ENCODE measurements at regions not wholly inside any gene's neighbourhood (a gene's known extent, or its start where the extent isn't known, plus 50 kb on each side); places are given as distances from the start of the nearest gene placed in this dataset.
A peak's percentile ranks its signal among the peaks of the same experiment; 100 is the strongest.
"Not testable (repeated sequence)": the region's sequence is repeated elsewhere in the genome, so short reads cannot be mapped to it uniquely, and the experiment has no call there.

DNA sequence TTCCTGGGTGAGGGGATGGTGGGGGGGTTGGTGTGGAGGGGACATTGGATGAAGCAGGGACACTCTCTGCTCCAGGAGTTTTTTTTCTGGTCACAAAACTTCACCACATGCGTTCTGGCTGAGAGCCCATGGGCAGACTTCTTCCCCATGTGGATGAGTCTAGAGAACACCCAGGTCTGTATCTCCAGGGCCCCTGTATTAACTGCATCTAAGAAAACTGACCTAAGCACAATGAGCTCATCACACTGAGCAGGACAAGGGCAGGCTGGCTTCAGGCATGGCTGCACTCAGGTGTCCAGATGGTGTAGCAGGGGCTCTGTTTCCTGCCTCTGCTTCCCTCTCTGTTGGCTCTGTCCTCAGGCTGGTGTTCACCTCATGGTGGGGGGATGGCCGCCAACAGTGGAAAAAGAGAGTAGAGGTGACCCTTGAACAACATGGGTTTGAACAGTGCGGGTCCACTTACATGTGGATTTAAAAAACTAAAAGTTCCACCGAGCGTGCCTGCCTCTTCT lies 85.3 kb upstream of the STC2 start:
- DNase-seq, result no peak

DNA sequence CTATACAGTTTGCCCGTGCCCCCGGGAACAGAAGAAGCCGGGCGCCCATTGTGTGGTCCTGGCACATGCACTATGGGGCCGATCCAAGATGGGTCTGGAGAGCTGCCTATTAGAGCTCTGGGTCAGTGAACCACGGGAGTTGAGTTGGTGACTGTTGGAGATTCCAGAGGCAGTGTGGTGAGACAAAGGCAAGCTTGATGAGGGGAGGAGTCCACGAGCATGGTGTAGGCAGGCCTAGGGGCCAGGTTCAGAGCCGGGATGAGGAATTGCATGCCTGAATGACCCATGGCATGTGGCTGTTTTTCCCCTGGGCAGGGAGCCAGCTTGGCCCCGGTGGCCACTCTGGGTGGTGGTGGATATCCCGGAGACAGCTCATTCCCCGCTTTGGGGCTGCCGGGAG lies 84.4 kb upstream of the STC2 start:
- no peak for DNase-seq

DNA sequence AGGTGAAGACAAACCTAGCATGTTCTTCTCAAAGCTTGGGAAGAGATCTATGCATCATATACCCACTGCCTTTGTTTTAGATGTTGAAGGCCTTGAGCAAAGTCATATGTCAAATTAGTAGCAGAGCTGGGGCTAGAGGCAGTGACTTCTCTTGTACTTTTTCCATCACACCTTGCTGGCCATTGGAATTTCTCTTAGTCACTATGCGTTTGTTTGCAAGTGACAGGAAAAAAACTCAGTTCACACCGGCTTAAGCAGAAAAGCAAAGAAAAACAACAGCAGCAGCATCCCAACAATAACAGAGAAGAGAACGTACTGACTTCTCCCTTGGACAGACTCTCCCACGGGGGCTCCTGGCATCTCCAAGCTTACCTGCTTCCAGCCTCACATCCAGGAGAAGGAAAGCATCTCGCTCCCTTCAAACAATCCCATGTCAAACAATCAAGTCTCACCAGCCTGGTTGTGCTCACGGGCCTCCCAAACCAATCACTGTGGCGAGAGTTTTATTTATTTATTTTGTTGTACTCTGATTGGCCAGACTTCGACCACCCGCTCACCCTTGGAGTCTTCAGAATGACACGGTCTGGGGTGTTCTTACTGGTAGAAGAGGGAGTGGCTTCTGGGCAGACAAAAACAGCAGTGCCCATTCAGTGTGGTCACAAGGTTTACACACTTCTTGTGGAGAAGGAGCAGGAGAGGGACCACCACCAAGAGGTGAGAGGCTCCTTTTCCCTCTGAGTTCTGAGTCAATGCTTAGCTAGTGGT lies 83.8 kb upstream of the STC2 start:
- DNase-seq, result no peak

DNA sequence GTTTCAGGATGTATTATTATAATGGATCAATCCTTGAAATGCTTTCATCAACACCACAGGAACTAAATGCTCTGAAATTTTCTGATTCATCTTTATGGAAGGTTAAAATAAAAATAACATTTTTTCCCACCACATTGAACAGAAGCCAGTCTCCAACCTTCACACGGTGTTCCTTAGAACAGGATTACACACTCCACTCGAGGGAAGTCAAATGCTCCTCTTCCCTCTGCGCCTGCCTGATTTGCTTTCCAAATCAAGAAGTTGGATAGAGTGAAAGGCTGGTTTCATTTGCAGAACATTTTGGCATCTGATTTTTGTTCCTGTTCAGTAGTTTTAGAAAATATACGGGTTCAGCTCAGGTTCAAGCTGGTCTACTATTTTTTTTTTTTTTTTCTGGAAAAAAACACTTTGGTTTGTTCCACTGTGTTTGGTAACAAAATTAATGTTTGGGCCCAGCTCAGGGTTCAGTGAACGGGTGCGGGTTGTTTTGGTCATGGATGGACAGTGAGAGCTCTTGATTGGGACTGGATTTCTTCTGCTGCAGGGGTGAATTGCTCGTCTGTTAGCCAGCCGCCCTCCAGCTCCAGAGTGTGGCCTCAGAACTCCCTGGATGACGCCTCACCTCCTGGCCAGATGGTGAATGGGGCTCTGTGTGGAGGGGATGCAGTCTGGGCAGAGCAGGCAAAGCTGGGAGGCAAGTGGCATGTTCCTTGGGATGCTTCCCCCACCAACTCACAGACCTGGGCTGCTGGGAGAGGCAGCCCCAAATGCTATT lies 82.4 kb upstream of the STC2 start:
- no peak for DNase-seq

DNA sequence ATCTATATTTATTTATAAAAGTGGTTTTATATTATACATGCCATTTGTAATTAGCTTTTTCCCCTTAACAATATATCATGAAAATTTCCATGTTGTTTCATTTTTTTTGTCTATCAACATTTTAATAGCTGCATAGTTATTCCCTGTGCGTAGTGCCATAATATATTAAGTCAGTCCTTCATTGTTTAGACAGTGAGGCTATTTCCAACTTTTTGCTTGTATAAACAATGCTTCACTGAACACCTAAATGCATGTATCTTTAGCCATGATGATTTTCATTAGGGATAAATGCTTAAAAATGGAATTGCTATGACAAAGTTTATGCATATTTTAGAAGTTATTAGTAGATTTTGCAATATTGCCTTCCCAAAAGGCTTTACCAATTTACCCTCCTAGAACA lies 80.7 kb upstream of the STC2 start:
- no peak for DNase-seq

DNA sequence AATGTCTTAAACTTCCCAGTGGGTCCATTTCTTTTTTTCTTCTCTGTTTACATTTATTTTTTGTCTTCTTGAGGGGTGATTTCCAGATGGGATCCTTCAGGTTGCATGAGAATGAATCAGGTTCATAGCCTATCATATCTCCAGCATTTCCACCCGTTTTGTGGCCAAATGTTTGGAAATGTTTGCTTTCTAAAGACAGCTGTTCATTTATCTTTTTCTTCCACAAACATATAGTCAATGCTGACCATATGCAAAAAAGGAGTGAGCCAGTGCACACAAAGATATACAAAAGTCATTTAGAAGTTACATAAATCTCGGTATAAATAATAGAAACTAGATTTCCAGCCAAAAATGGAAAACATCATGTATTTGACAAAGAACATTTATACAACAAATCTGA lies 71.6 kb upstream of the STC2 start:
- no peak for DNase-seq

DNA sequence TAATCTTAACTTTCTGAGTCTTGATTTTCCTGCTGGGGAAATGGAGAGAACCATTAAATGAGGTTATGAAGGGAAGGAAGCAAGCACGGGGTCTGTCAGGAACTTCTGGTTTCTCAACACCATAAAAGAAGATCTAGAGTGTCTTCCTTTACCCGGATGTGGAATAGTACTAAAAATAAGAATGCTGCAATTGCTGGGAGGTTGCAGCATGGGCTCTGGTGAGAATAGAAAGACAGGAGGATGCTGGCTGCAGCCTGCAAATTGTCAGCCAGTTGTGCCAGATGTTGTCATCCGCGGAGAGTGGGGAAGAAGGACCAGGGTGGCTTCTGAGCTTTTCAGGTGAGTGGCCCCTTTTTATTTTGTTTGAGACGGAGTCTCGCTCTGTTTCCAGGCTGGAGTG lies 69.3 kb upstream of the STC2 start:
- DNase-seq, result no peak

DNA sequence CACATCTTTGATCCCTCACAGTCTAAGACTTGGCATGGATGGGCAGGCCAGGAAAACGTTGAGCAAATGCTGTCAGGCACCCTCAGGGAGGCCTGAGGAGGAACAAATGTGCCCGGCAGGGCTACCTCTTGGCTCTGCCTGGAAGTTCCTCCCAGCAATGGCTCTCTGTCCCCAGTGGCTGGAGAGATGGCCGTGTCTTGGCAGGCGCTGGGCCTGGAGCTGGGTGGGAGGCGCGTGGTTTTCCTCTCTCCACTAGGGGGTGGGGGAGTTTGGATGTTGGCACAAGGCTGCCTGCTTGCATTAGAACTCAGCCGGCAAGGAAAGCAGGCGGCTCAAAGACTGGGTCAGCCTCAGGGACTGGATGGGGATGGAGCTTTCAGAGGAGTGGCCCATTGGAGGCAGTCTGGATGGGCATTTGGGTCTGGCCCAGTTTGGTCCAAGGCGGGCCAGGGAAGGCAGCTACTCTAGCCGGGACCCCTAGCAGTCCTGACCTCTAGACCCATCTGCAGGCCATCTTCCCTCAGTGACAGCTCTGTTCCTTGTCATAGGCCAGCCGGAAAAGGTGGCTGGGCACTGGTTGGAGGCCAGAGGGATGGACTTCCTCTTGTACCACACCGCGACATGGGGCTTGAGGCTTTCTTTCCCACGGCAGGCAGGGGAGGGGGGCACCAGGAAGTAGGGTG lies 68.2 kb upstream of the STC2 start:
- DNase-seq, result peak; percentile 2

DNA sequence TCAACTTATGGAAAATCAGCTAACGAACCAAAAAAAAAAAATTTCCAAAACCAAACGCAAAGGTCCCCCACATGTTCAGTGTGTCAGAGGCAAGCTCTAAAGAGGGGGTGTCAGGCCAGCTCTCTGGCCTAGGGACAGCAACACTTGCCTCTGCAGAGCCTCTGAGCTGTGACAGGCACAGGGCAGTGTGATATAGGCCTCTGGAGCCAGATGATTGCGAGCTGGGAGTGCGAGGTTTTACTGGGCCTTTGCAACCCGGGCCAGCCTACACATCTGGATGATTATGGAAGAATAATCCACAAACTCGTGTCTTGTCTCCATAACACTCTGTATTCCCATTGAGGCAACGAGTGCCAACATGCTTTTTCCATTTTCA lies 67.7 kb upstream of the STC2 start:
- no peak for DNase-seq

DNA sequence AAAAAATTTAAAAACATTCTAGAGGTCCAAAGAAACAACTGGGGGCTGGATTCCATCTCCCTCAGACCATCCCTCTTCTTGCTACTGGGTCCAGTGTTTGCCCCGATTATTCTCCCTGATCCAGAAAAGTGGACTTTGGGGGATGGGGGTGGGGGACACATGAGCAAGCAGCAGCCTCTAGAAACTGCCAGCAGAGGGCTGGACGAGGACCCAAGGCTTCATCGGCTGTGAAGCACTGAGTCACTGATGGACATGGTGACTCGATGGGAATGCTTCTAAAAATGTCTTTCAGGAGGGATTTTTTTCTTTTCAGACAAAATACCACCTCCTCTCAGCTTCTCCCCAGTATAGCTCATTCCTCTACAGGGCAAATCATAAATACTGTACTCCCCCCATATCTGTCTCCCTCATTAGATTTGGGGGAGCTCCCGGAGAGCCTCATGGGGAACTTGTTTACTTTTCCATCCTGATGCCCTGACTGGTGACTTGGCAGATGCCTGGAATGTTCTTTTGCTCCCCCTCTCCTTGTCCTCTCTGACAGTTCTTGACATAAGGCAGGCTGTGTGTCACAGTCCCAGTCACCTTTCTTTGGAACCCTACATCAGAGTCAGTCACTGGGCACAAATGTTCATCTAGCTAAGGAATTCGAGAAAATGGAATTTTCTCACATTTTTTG lies 67.2 kb upstream of the STC2 start:
- peak; percentile 80 for DNase-seq

DNA sequence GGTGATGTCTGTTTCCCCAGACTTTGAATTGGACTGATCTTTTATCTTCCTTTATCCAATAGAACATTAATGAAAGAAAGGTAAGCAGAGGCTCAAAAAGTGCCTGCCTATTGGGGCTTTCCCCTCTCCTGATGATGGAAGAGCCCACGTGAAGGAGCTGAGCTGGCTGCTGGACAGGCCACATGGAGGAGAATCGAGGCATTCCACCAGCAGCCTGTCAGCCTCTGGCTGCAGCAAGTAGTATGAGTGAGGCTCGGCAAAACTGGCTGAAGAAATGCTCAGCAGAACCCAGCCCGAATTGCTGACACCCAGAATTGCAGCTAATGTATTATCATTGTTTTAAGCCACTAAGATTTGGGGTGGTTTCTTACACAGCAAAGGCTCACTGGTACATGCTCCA lies 66.5 kb upstream of the STC2 start:
- no peak for DNase-seq

DNA sequence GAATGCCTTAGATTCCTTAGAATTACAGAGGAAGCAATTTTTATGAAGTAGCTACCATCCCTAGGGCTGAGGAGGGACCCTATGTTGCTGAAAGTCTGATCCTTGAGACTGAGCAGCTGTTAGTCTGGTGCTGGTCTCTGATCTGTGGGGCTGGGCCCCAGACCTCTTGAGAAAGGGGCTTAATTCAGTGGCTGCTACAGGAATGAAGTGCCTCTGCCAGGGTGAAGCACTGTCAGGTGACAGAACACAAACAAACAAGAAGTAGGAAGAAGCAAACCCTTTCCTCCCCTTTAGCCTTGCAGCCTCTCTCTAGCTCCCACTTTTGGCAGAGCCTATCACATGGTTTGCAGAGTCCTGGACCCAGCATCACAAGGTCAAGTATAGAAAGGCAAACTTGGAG lies 64.0 kb upstream of the STC2 start:
- no peak for DNase-seq

DNA sequence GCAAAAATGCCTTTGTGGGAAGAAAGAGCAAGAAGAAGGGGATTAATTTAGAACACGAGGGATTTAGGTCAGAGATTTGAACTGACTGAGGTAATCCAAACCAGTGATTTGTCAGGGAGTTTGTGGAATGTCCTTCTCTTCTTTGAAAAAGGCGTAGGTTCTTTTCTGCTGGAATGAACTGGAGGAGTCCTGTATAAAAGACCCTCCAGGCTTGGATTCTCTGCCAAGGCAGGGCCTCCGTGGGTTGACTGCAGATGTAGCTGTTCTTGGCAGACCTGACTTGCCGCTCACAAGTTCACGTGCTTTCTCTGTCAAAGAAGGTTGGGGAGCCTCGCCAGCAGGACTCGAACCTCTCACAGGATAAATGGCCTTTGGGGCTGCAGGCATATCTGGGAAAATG lies 62.8 kb upstream of the STC2 start:
- no peak for DNase-seq

DNA sequence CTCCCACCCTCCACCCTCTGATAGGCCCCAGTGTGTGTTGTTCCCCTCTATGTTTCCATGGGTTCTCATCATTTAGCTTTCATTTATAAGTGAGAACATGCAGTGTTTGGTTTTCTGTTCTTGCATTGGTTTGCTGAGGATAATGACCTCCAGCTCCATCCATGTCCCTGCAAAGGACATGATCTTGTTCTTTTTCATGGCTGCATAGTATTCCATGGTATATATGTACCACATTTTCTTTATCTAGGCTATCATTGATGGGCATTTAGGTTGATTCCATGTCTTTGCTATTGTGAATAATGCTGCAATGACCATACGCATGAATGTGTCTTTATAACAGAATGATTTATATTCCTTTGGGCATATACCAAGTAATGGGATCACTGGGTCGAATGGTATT lies 59.1 kb upstream of the STC2 start:
- not testable (repeated sequence) for DNase-seq

DNA sequence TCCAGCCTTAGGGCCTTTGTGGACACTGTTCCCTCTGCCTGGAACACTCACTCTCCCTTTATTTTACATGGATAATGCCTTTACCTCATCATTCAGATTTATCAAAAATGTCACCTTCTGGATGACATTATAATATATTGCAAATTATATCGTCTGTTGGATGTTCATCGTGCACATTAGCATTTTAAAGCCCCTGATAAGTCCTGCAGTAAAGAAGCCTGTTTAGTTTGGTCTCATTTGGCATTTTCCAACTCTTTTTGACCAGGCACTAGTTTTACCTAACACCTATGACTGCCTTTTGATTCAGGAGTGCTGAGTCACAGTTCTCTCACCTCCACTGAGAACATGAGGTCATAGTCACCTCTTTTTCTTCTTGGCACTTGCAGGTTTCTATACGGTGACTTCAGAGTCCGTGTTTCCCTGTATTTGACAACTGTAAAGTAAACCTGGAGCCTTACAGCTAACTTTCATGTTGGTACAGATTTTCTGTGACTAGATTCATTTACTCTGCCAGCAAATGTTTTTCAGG lies 57.7 kb upstream of the STC2 start:
- DNase-seq, result no peak

DNA sequence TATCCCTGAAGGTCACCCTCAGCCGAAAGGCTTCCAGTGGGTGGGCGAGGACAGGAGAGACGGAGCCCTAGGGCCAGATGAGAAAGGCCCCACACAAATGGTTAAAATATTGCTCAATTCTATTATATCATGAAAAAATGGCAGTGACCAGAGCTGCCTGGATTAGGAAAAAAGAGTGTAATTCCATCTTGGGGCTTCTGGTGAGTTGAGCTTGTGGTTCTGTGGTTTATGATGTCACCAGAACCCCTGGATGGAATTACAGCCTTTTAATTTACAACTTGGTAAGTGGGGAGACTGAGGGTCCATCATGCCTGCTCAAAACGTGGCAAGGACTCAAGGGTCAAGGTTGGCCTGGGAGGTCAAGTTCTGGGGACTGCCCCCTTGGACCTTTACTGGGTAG lies 55.5 kb upstream of the STC2 start:
- peak; percentile 21 for DNase-seq

DNA sequence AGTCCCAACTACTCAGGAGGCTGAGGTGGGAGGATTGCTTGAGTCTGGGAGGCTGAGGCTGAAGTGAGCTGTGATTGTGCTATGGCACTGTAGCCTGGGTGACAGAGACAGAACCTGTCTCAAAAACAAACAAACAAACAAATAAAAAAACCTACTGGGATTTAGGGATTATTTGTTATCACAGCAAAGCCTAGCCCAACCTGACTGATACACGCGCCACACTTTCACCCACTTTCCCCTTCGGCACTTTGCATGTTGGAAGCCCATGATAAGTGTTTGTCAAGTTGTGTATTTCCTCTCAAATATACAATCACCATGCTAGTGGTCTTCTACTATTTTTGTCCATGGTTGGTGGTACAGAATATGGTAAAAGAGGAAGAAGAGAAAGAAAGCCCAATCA lies 50.5 kb upstream of the STC2 start:
- no peak for DNase-seq
